ENCODE measurements at regions not wholly inside any gene's neighbourhood (a gene's known extent, or its start where the extent isn't known, plus 50 kb on each side); places are given as distances from the start of the nearest gene placed in this dataset.

- ChIA-PET CTCF (interaction anchor here (0.6 to 1.7 kb wide), 4 partner anchors 31 to 178 kb away, joined by 3 to 5 read pairs (median 4); no protein-coding TSS in a partner anchor), POLR2A (no interaction called here)
- H3K4me3 Mint-ChIP-seq: no peak overlapping the region
- ATAC-seq (no peak), DNase-seq (ENCODE audit: low spot score) (no peak)
- no peaks in the 10 kb centered on the region; the same call in 1 of the 2 replicates for H3K27me3 Mint-ChIP-seq (ENCODE audit: low read depth)
- peaks cover 3% of the 10 kb centered on the region for H3K4me1 Mint-ChIP-seq
- H3K9me3 Mint-ChIP-seq: peaks cover 5% of the 10 kb centered on the region
- peaks cover 5% of the 10 kb centered on the region; the same call in 1 of the 2 replicates for H3K36me3 Mint-ChIP-seq
- TF ChIP-seq STAT6 (CRISPR knock-in tag; conservative IDR thresholded peaks at IDR 0.05; ENCODE audit: low read depth) (no peak), IRF2 (CRISPR knock-in tag; IDR thresholded peaks at IDR 0.05; ENCODE audit: borderline replicate concordance, low read depth) (no peak), IRF1 (CRISPR knock-in tag; IDR thresholded peaks at IDR 0.05) (no peak), NFATC4 (CRISPR knock-in tag; IDR thresholded peaks at IDR 0.05) (no peak), ZNF423 (CRISPR knock-in tag; IDR thresholded peaks at IDR 0.05) (no peak), JAZF1 (CRISPR knock-in tag; IDR thresholded peaks at IDR 0.05) (no peak), ESRRA (CRISPR knock-in tag; IDR thresholded peaks at IDR 0.05; ENCODE audit: borderline replicate concordance) (no peak), NR3C1 (CRISPR knock-in tag; conservative IDR thresholded peaks at IDR 0.05; ENCODE audit: low read depth) (no peak), FOXK1 (CRISPR knock-in tag; IDR thresholded peaks at IDR 0.05) (no peak), ELF4 (CRISPR knock-in tag; IDR thresholded peaks at IDR 0.05; ENCODE audit: low read depth) (no peak), MLX (CRISPR knock-in tag; IDR thresholded peaks at IDR 0.05) (no peak), TEAD4 (CRISPR knock-in tag; IDR thresholded peaks at IDR 0.05) (no peak), NFE2L1 (CRISPR knock-in tag; IDR thresholded peaks at IDR 0.05) (no peak)
- TF ChIP-seq, protein P1, sequence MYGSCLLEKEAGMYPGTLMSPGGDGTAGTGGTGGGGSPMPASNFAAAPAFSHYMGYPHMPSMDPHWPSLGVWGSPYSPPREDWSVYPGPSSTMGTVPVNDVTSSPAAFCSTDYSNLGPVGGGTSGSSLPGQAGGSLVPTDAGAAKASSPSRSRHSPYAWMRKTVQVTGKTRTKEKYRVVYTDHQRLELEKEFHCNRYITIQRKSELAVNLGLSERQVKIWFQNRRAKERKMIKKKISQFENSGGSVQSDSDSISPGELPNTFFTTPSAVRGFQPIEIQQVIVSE (CRISPR knock-in tag; IDR thresholded peaks at IDR 0.05; ENCODE audit: borderline replicate concordance): no peak
- TF ChIP-seq, protein P2, sequence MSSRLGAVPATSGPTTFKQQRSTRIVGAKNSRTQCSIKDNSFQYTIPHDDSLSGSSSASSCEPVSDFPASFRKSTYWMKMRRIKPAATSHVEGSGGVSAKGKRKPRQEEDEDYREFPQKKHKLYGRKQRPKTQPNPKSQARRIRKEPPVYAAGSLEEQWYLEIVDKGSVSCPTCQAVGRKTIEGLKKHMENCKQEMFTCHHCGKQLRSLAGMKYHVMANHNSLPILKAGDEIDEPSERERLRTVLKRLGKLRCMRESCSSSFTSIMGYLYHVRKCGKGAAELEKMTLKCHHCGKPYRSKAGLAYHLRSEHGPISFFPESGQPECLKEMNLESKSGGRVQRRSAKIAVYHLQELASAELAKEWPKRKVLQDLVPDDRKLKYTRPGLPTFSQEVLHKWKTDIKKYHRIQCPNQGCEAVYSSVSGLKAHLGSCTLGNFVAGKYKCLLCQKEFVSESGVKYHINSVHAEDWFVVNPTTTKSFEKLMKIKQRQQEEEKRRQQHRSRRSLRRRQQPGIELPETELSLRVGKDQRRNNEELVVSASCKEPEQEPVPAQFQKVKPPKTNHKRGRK (CRISPR knock-in tag; IDR thresholded peaks at IDR 0.05; ENCODE audit: borderline replicate concordance): no peak
- H3K27ac Mint-ChIP-seq: no peak overlapping the region
Observed at GRCh38 chrX:19194285-19195242, 72.3 kb upstream of the ADGRG2 start.

DNA sequence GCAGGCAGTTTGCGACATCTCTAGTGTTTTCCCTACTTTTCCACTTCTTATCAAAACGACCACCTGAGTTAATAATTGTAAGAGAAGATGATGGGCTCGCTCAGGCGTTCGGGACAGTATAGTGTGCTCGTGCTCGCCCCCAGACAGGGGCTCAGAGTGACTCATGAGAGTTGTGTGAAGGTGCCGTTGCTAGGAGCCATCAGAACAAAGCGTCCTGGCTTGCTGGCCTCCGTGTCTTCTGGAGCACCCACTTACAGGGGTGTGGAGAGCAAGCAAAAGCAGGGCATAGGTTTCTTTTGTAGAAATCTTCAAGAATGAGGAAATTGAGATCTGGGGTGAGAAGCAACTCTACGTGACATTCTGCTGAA is 73.0 kb upstream of the ADGRG2 start:
- Mint-ChIP-seq H3K9me3 (peaks cover 5% of the 10 kb centered on the region), H3K4me3 (no peak overlapping the region), H3K27ac (no peak overlapping the region), H3K4me1 (peaks cover 3% of the 10 kb centered on the region), H3K27me3 (ENCODE audit: low read depth) (no peaks in the 10 kb centered on the region; the same call in 1 of the 2 replicates), H3K36me3 (peaks cover 5% of the 10 kb centered on the region; the same call in 1 of the 2 replicates)
- ChIA-PET POLR2A (no interaction called here), CTCF (interaction anchor here (1.2 kb wide), 1 partner anchor 30 kb away, joined by 4 read pairs; no protein-coding TSS in a partner anchor)
- TF ChIP-seq, protein P2 (CRISPR knock-in tag; IDR thresholded peaks at IDR 0.05; ENCODE audit: borderline replicate concordance): no peak
- TF ChIP-seq GABPB1 (CRISPR knock-in tag; IDR thresholded peaks at IDR 0.05) (no peak), MLX (CRISPR knock-in tag; IDR thresholded peaks at IDR 0.05) (no peak), ZNF281 (CRISPR knock-in tag; IDR thresholded peaks at IDR 0.05) (no peak)
- TF ChIP-seq, protein P3, sequence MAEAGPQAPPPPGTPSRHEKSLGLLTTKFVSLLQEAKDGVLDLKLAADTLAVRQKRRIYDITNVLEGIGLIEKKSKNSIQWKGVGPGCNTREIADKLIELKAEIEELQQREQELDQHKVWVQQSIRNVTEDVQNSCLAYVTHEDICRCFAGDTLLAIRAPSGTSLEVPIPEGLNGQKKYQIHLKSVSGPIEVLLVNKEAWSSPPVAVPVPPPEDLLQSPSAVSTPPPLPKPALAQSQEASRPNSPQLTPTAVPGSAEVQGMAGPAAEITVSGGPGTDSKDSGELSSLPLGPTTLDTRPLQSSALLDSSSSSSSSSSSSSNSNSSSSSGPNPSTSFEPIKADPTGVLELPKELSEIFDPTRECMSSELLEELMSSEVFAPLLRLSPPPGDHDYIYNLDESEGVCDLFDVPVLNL (CRISPR knock-in tag; IDR thresholded peaks at IDR 0.05; ENCODE audit: borderline replicate concordance, low read depth): no peak
- DNase-seq (ENCODE audit: low spot score) (no peak), ATAC-seq (no peak)
